ENCODE measurements at regions not wholly inside any gene's neighbourhood (a gene's known extent, or its start where the extent isn't known, plus 50 kb on each side); places are given as distances from the start of the nearest gene placed in this dataset.

DNA sequence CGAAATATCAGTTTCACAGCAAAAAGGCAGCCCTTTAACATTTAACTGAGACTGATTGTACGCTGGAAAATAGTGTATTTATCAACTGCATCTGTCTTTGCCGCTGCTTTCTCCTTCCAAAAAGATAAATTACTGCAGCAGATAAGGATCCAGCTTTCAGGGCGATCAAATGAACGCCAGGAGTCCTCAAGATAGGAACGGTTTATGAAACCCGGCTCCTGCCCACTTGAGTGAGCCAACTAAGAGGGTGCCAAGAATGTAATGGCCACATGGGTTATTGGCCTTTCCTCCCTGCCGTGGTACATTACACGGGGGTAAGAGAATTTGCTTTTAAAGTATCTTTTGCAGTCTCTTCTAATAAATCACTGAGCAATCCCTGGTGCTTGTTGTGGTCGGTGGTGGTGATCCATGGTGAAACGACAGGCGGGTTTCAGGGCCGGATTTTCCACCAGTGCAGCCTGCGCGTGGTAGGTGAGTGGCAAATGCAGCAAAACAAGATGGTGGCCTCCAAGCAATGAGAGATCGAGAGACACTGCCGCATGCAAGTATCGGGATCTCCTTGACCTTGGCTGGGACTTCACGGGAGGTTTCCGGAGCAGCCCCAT is 67.5 kb upstream of the IRX6 start:
- TF ChIP-seq EZH2 (IDR thresholded peaks at IDR 0.05; ENCODE audit: low read length): no peak
- TF ChIP-seq, protein P1, sequence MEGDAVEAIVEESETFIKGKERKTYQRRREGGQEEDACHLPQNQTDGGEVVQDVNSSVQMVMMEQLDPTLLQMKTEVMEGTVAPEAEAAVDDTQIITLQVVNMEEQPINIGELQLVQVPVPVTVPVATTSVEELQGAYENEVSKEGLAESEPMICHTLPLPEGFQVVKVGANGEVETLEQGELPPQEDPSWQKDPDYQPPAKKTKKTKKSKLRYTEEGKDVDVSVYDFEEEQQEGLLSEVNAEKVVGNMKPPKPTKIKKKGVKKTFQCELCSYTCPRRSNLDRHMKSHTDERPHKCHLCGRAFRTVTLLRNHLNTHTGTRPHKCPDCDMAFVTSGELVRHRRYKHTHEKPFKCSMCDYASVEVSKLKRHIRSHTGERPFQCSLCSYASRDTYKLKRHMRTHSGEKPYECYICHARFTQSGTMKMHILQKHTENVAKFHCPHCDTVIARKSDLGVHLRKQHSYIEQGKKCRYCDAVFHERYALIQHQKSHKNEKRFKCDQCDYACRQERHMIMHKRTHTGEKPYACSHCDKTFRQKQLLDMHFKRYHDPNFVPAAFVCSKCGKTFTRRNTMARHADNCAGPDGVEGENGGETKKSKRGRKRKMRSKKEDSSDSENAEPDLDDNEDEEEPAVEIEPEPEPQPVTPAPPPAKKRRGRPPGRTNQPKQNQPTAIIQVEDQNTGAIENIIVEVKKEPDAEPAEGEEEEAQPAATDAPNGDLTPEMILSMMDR (optimal IDR thresholded peaks at IDR 0.05 in 1 of 3, IDR thresholded peaks at IDR 0.05 in 1 of 3, conservative IDR thresholded peaks at IDR 0.05 in 1 of 3; ENCODE audit: extremely low read depth in 1 of 3, insufficient read depth in 2 of 3, low read length in 3 of 3): no peak
